Caco-2 (cell line): ENCODE measurements at regions not wholly inside any gene's neighbourhood (a gene's known extent, or its start where the extent isn't known, plus 50 kb on each side); places are given as distances from the start of the nearest gene placed in this dataset.

ENCODE experiments used
- BruUV-seq: library from RNA; stranded (reverse); fragments of 400-500 nt; replicated peaks from 2 replicates; lab custom pipeline; 2021; lab: Mats Ljungman, UMichigan
- CTCF ChIA-PET: fragments of 300-600 bp; sonication (Branson Sonifier 250); formaldehyde crosslinking; loops from one replicate; lab custom pipeline; 2022; ENCODE audit warnings: antibody characterized with exemption; lab: Charles Lee
- POLR2A ChIA-PET: fragments of 300-600 bp; sonication (Branson Sonifier 250); formaldehyde crosslinking; loops from one replicate; lab custom pipeline; 2022; ENCODE audit warnings: antibody characterized with exemption; lab: Charles Lee
- DNase-seq, 2 experiments: peaks; one replicate each; pipeline versions ENCODE4 v3.0.0 to v3.0.0-alpha.2; 2020 to 2022
- H3K27me3 ChIP-seq: replicated peaks from 2 replicates; pipeline ENCODE4 v1.6.0; 2011; ENCODE audit warnings: low read length; ENCODE audit not compliant: control insufficient read depth, insufficient read depth
- H3K36me3 ChIP-seq: 2 replicates; pipeline ENCODE4 v1.5.1; 2011; ENCODE audit warnings: low read length; ENCODE audit not compliant: control insufficient read depth, insufficient read depth
- H3K4me1 ChIP-seq: fragments of 250-450 bp; sonication (Bioruptor Pico); 2 replicates; pipeline ENCODE4 v1.5.1; 2020; ENCODE audit warnings: mild to moderate bottlenecking
- H3K4me3 ChIP-seq: 2 replicates; pipeline ENCODE4 v1.5.1; 2011; ENCODE audit warnings: low read depth, mild to moderate bottlenecking, control low read depth, low read length
- H3K9me3 ChIP-seq: fragments of 250-450 bp; sonication (Bioruptor Pico); 2 replicates; pipeline ENCODE4 v1.5.1; 2020; ENCODE audit warnings: mild to moderate bottlenecking, moderate library complexity
- H3K27ac Mint-ChIP-seq: one replicate; pipeline ENCODE4 v1.8.0; 2022; ENCODE audit warnings: mixed read lengths; ENCODE audit not compliant: unreplicated experiment
- H3K27me3 Mint-ChIP-seq: one replicate; pipeline ENCODE4 v1.8.0; 2022; ENCODE audit warnings: mixed read lengths; ENCODE audit not compliant: insufficient read depth, unreplicated experiment
- H3K36me3 Mint-ChIP-seq: one replicate; pipeline ENCODE4 v1.8.0; 2022; ENCODE audit warnings: mild to moderate bottlenecking, mixed read lengths; ENCODE audit not compliant: insufficient read depth, unreplicated experiment
- H3K4me1 Mint-ChIP-seq: one replicate; pipeline ENCODE4 v1.8.0; 2022; ENCODE audit warnings: low read depth, mixed read lengths; ENCODE audit not compliant: unreplicated experiment
- H3K4me3 Mint-ChIP-seq: one replicate; pipeline ENCODE4 v1.8.0; 2022; ENCODE audit warnings: mild to moderate bottlenecking, moderate library complexity, mixed read lengths; ENCODE audit not compliant: unreplicated experiment
- H3K9me3 Mint-ChIP-seq: one replicate; pipeline ENCODE4 v1.8.0; 2022; ENCODE audit warnings: mixed read lengths; ENCODE audit not compliant: unreplicated experiment
- CTCF ChIP-seq, 2 experiments: fragments of 200-600 bp in 1 of 2; IDR thresholded peaks; 1 replicate in 1 of 2; 2 replicates in 1 of 2; pipeline versions ENCODE4 v1.5.1 to v1.8.0; 2011 to 2022; ENCODE audit warnings: antibody characterized with exemption in 1 of 2, control low read depth in 1 of 2, inconsistent platforms in 1 of 2, low read depth in 1 of 2, low read length in 1 of 2, mild to moderate bottlenecking in 1 of 2, moderate library complexity in 1 of 2; ENCODE audit not compliant: insufficient read depth in 1 of 2, severe bottlenecking in 1 of 2, unreplicated experiment in 1 of 2
- intact Hi-C: fragments of 100-400 bp; cut with micrococcal nuclease; formaldehyde crosslinking; loops from one replicate; pipeline ENCODE4 v1.10.0; 2022; ENCODE audit not compliant: unreplicated experiment

- no peak for TF ChIP-seq CTCF (IDR thresholded peaks at IDR 0.05; ENCODE audit: insufficient read depth in 1 of 2, low read depth in 1 of 2, low read length in 1 of 2, severe bottlenecking in 1 of 2, unreplicated experiment in 1 of 2)
- Histone ChIP-seq H3K36me3 (no peaks in the 10 kb centered on the region), H3K27me3 (no peaks in the 10 kb centered on the region), H3K4me1 (no peaks in the 10 kb centered on the region), H3K9me3 (no peaks in the 10 kb centered on the region), H3K4me3 (no peak overlapping the region)
- no peaks in the 10 kb centered on the region for H3K27me3 Mint-ChIP-seq
- POLR2A ChIA-PET: no interaction called here
- no peaks in the 10 kb centered on the region for H3K4me1 Mint-ChIP-seq
- H3K9me3 Mint-ChIP-seq: no peaks in the 10 kb centered on the region
- no peak overlapping the region for H3K4me3 Mint-ChIP-seq
- no peak for DNase-seq
- intact Hi-C loops: no loop called here
- BruUV-seq: no TSS peak
- no peaks in the 10 kb centered on the region for H3K36me3 Mint-ChIP-seq
- CTCF ChIA-PET: no interaction called here
- H3K27ac Mint-ChIP-seq: no peak overlapping the region
Observed at GRCh38 chr3:148095962-148096361, 601.7 kb upstream of the AGTR1 start.

DNA sequence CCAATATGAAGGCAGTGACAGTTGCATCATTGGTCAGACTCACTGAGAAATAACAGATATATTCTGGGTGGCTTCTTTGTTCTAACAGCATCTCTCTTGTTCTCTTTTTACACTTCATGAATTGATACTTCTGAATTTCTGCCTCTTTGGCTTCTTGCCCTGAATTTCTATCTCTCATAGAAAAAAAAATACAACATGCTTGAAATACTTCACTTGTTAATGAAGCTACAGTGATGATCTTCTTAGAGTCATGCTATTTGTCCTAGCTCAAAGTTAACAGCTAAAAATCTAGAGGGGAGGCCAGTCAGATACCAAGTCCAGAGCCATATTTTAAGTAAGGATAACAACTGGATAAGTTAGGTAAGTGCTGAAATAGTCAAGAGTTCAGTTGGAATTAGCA, 597.2 kb upstream of the AGTR1 start:
- Mint-ChIP-seq H3K4me3 (no peak overlapping the region), H3K27ac (no peak overlapping the region), H3K4me1 (no peaks in the 10 kb centered on the region), H3K36me3 (no peaks in the 10 kb centered on the region), H3K27me3 (no peaks in the 10 kb centered on the region), H3K9me3 (no peaks in the 10 kb centered on the region)
- ChIA-PET CTCF (no interaction called here), POLR2A (no interaction called here)
- H3K36me3 ChIP-seq: no peaks in the 10 kb centered on the region
- BruUV-seq: no TSS peak
- H3K9me3 ChIP-seq: no peaks in the 10 kb centered on the region
- no peak overlapping the region for H3K4me3 ChIP-seq
- no peak for TF ChIP-seq CTCF (IDR thresholded peaks at IDR 0.05; ENCODE audit: insufficient read depth in 1 of 2, low read depth in 1 of 2, low read length in 1 of 2, severe bottlenecking in 1 of 2, unreplicated experiment in 1 of 2)
- intact Hi-C loops: no loop called here
- no peaks in the 10 kb centered on the region for H3K4me1 ChIP-seq
- no peak for DNase-seq
- no peaks in the 10 kb centered on the region for H3K27me3 ChIP-seq

DNA sequence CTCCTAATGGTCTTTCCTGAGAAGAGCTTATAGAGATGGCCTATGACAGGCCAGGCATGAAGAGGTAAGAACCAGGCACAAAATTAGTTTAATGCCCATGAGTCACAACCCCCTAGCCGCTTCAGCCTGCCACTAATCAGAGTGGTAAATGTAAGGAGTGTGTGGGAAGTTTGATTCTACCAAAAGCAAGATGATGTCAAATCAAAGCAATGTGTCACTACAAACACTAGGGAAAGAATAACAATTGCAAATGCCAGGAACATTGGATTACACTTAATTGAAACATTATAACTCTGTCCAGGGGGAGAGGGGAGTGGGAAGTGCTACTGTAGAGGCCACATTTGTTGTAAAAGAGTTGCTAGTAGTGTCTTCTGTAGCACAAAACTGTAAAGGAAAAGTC, 596.6 kb upstream of the AGTR1 start:
- no peak for DNase-seq
- no peak for TF ChIP-seq CTCF (IDR thresholded peaks at IDR 0.05; ENCODE audit: insufficient read depth in 1 of 2, low read depth in 1 of 2, low read length in 1 of 2, severe bottlenecking in 1 of 2, unreplicated experiment in 1 of 2)
- H3K4me3 Mint-ChIP-seq: no peak overlapping the region
- Histone ChIP-seq H3K4me3 (no peak overlapping the region), H3K9me3 (no peaks in the 10 kb centered on the region), H3K27me3 (no peaks in the 10 kb centered on the region), H3K36me3 (no peaks in the 10 kb centered on the region), H3K4me1 (no peaks in the 10 kb centered on the region)
- H3K27ac Mint-ChIP-seq: no peak overlapping the region
- intact Hi-C loops: no loop called here
- no peaks in the 10 kb centered on the region for H3K9me3 Mint-ChIP-seq
- H3K36me3 Mint-ChIP-seq: no peaks in the 10 kb centered on the region
- no peaks in the 10 kb centered on the region for H3K4me1 Mint-ChIP-seq
- no TSS peak for BruUV-seq
- no peaks in the 10 kb centered on the region for H3K27me3 Mint-ChIP-seq
- ChIA-PET POLR2A (no interaction called here), CTCF (no interaction called here)
